H9 (cell line): ENCODE measurements at regions not wholly inside any gene's neighbourhood (a gene's known extent, or its start where the extent isn't known, plus 50 kb on each side); places are given as distances from the start of the nearest gene placed in this dataset.

Experiments
- DNase-seq: peaks from one replicate; pipeline ENCODE4 v3.0.0-alpha.2; 2017
- H2AFZ ChIP-seq: one replicate; pipeline ENCODE4 v1.6.1; 2013; ENCODE audit warnings: mild to moderate bottlenecking, low read length, control low read depth, moderate library complexity
- H2AK5ac ChIP-seq: 2 replicates; pipeline ENCODE4 v1.6.1; 2013; ENCODE audit warnings: low read length, control low read depth, mixed read lengths; ENCODE audit not compliant: insufficient read length
- H2BK120ac ChIP-seq: one replicate; pipeline ENCODE4 v1.6.1; 2013; ENCODE audit warnings: low read depth, mild to moderate bottlenecking, low read length, control low read depth, inconsistent platforms; ENCODE audit not compliant: poor library complexity, severe bottlenecking
- H2BK12ac ChIP-seq: 2 replicates; pipeline ENCODE4 v1.6.1; 2013; ENCODE audit warnings: low read length, control low read depth, mixed read lengths, low read depth; ENCODE audit not compliant: insufficient read length
- H2BK15ac ChIP-seq: 2 replicates; pipeline ENCODE4 v1.6.1; 2013; ENCODE audit warnings: low read depth, low read length, control low read depth
- H2BK20ac ChIP-seq: one replicate; pipeline ENCODE4 v1.6.1; 2013; ENCODE audit warnings: low read depth, mild to moderate bottlenecking, low read length, control low read depth, inconsistent platforms; ENCODE audit not compliant: poor library complexity, severe bottlenecking
- H2BK5ac ChIP-seq: 2 replicates; pipeline ENCODE4 v1.6.1; 2013; ENCODE audit warnings: low read length, control low read depth, mixed read lengths; ENCODE audit not compliant: insufficient read length
- H3K14ac ChIP-seq: 2 replicates; pipeline ENCODE4 v1.6.1; 2013; ENCODE audit warnings: low read length, control low read depth; ENCODE audit not compliant: insufficient read depth
- H3K18ac ChIP-seq: 2 replicates; pipeline ENCODE4 v1.6.1; 2013; ENCODE audit warnings: low read depth, mild to moderate bottlenecking, mixed read lengths, low read length, control low read depth; ENCODE audit not compliant: insufficient read length
- H3K23ac ChIP-seq: 2 replicates; pipeline ENCODE4 v1.6.1; 2013; ENCODE audit warnings: low read length, control low read depth, mixed read lengths, low read depth; ENCODE audit not compliant: insufficient read length
- H3K23me2 ChIP-seq: 2 replicates; pipeline ENCODE4 v1.6.1; 2013; ENCODE audit warnings: low read depth, mild to moderate bottlenecking, mixed read lengths, low read length, control low read depth; ENCODE audit not compliant: insufficient read length, poor library complexity, severe bottlenecking
- H3K27ac ChIP-seq: 2 replicates; pipeline ENCODE4 v1.5.1; 2013; ENCODE audit warnings: low read length, control low read depth, mixed read lengths, low read depth; ENCODE audit not compliant: insufficient read length
- H3K27me3 ChIP-seq: 2 replicates; pipeline ENCODE4 v1.6.1; 2013; ENCODE audit warnings: low read length, control low read depth, inconsistent platforms; ENCODE audit not compliant: insufficient read depth
- H3K4ac ChIP-seq: 2 replicates; pipeline ENCODE4 v1.6.1; 2013; ENCODE audit warnings: low read depth, mild to moderate bottlenecking, control low read depth, inconsistent platforms, low read length, moderate library complexity
- H3K4me1 ChIP-seq: 2 replicates; pipeline ENCODE4 v1.6.1; 2013; ENCODE audit warnings: low read length, control low read depth, inconsistent platforms; ENCODE audit not compliant: insufficient read depth
- H3K4me2 ChIP-seq: 2 replicates; pipeline ENCODE4 v1.6.1; 2013; ENCODE audit warnings: low read length, control low read depth, mixed read lengths; ENCODE audit not compliant: insufficient read length, insufficient read depth
- H3K56ac ChIP-seq: 2 replicates; pipeline ENCODE4 v1.6.1; 2013; ENCODE audit warnings: low read depth, mild to moderate bottlenecking, mixed read lengths, low read length, control low read depth; ENCODE audit not compliant: insufficient read length
- H3K79me1 ChIP-seq: 2 replicates; pipeline ENCODE4 v1.6.1; 2013; ENCODE audit warnings: low read depth, mild to moderate bottlenecking, moderate library complexity, low read length, control low read depth, inconsistent platforms; ENCODE audit not compliant: insufficient read depth, poor library complexity, severe bottlenecking
- H3K79me2 ChIP-seq: 2 replicates; pipeline ENCODE4 v1.6.1; 2013; ENCODE audit warnings: low read length, control low read depth, inconsistent platforms; ENCODE audit not compliant: insufficient read depth
- H3K9ac ChIP-seq: 2 replicates; pipeline ENCODE4 v1.6.1; 2013; ENCODE audit warnings: low read length, control low read depth, mixed read lengths; ENCODE audit not compliant: insufficient read length; ENCODE audit errors: extremely low read depth
- H3K9me3 ChIP-seq: one replicate; pipeline ENCODE4 v1.6.1; 2013; ENCODE audit warnings: low read depth, low read length, inconsistent platforms; ENCODE audit not compliant: control insufficient read depth
- H3T11ph ChIP-seq: one replicate; pipeline ENCODE4 v1.6.1; 2013; ENCODE audit warnings: mild to moderate bottlenecking, low read length, control low read depth, inconsistent platforms
- H4K20me1 ChIP-seq: one replicate; pipeline ENCODE4 v1.6.1; 2013; ENCODE audit not compliant: control insufficient read depth, insufficient read length, insufficient read depth
- H4K5ac ChIP-seq: 2 replicates; pipeline ENCODE4 v1.6.1; 2013; ENCODE audit warnings: low read depth, mild to moderate bottlenecking, mixed read lengths, low read length, control low read depth; ENCODE audit not compliant: insufficient read length
- H4K8ac ChIP-seq: replicated peaks from 2 replicates; pipeline ENCODE4 v1.6.1; 2013; ENCODE audit warnings: low read length, control low read depth, mixed read lengths, low read depth; ENCODE audit not compliant: insufficient read length
- H4K91ac ChIP-seq: 2 replicates; pipeline ENCODE4 v1.6.1; 2013; ENCODE audit warnings: low read depth, mild to moderate bottlenecking, moderate library complexity, mixed read lengths, low read length, control low read depth; ENCODE audit not compliant: insufficient read length
- H3K27ac Mint-ChIP-seq, 3 experiments: 2 replicates in 2 of 3; 3 replicates in 1 of 3; pipeline ENCODE4 v1.8.0; 2020 to 2021; ENCODE audit warnings: mixed read lengths in 3 of 3, mild to moderate bottlenecking in 1 of 3, moderate library complexity in 1 of 3
- H3K27me3 Mint-ChIP-seq: 2 replicates; pipeline ENCODE4 v1.8.0; 2021; ENCODE audit warnings: low read depth, mild to moderate bottlenecking, moderate library complexity, mixed read lengths
- H3K36me3 Mint-ChIP-seq, 3 experiments: 2 replicates in 2 of 3; 3 replicates in 1 of 3; pipeline ENCODE4 v1.8.0; 2020 to 2021; ENCODE audit warnings: low read depth in 3 of 3, mixed read lengths in 3 of 3; ENCODE audit not compliant: insufficient read depth in 1 of 3
- H3K4me1 Mint-ChIP-seq, 2 experiments: 2 replicates each; pipeline ENCODE4 v1.8.0; 2020; ENCODE audit warnings: mixed read lengths in 2 of 2
- H3K4me3 Mint-ChIP-seq, 2 experiments: 2 replicates in 1 of 2; 3 replicates in 1 of 2; pipeline ENCODE4 v1.8.0; 2020 to 2021; ENCODE audit warnings: mild to moderate bottlenecking in 2 of 2, mixed read lengths in 2 of 2, moderate library complexity in 1 of 2
- H3K9me3 Mint-ChIP-seq, 2 experiments: 2 replicates in 1 of 2; 3 replicates in 1 of 2; pipeline ENCODE4 v1.8.0; 2020; ENCODE audit warnings: mild to moderate bottlenecking in 2 of 2, mixed read lengths in 2 of 2, moderate library complexity in 1 of 2
- WGBS: extraction: QIAGEN DNeasy Blood & Tissue Kit; methylation state at CpG from one replicate; pipeline ENCODE4 v1.1.7; 2013; ENCODE audit warnings: missing lambda C conversion rate, low lambda C conversion rate, mixed read lengths; ENCODE audit not compliant: insufficient read length; ENCODE audit errors: extremely low coverage; 5-methylcytosine and 5-hydroxymethylcytosine counted together
- TF ChIP-seq, protein P1 (sequence below): fragments of 200-600 bp; sonication (generic); conservative IDR thresholded peaks from 3 replicates; pipeline ENCODE4 v1.8.0; 2021; ENCODE audit warnings: antibody characterized with exemption, mild to moderate bottlenecking

- no peak overlapping the region for H3K4me2 ChIP-seq
- H3K79me1 ChIP-seq = no peaks in the 10 kb centered on the region
- Mint-ChIP-seq H3K36me3 (peaks cover 4 to 10% (median 9%) of the 10 kb centered on the region in 3 experiments), H3K27me3 (no peaks in the 10 kb centered on the region), H3K4me1 (peaks cover 11 to 27% of the 10 kb centered on the region in 2 experiments), H3K27ac (no peak overlapping the region), H3K4me3 (no peak overlapping the region), H3K9me3 (peaks cover 5 to 11% of the 10 kb centered on the region in 2 experiments)
- H4K5ac ChIP-seq = no peak overlapping the region
- H4K20me1 ChIP-seq = no peaks in the 10 kb centered on the region
- H4K91ac ChIP-seq = no peak overlapping the region
- H4K8ac ChIP-seq = no peak overlapping the region
- no peak overlapping the region for H3K14ac ChIP-seq
- no peak overlapping the region for H2AFZ ChIP-seq
- TF ChIP-seq, protein P1, sequence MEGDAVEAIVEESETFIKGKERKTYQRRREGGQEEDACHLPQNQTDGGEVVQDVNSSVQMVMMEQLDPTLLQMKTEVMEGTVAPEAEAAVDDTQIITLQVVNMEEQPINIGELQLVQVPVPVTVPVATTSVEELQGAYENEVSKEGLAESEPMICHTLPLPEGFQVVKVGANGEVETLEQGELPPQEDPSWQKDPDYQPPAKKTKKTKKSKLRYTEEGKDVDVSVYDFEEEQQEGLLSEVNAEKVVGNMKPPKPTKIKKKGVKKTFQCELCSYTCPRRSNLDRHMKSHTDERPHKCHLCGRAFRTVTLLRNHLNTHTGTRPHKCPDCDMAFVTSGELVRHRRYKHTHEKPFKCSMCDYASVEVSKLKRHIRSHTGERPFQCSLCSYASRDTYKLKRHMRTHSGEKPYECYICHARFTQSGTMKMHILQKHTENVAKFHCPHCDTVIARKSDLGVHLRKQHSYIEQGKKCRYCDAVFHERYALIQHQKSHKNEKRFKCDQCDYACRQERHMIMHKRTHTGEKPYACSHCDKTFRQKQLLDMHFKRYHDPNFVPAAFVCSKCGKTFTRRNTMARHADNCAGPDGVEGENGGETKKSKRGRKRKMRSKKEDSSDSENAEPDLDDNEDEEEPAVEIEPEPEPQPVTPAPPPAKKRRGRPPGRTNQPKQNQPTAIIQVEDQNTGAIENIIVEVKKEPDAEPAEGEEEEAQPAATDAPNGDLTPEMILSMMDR = no peak
- H3K23ac ChIP-seq = no peak overlapping the region
- H3K9me3 ChIP-seq = no peaks in the 10 kb centered on the region
- H3K79me2 ChIP-seq = no peaks in the 10 kb centered on the region
- H2BK120ac ChIP-seq = no peak overlapping the region
- no peak overlapping the region for H3K4ac ChIP-seq
- H3K27me3 ChIP-seq = no peaks in the 10 kb centered on the region
- no CpG with 5 or more reads among the region's 1 CpG for WGBS
- no peak overlapping the region for H3T11ph ChIP-seq
- no peak overlapping the region for H2BK15ac ChIP-seq
- H2BK20ac ChIP-seq = no peak overlapping the region
- peaks cover 2% of the 10 kb centered on the region; the same call in 1 of the 2 replicates for H3K4me1 ChIP-seq
- H3K18ac ChIP-seq = no peak overlapping the region
- no peak for DNase-seq
- H3K23me2 ChIP-seq = no peaks in the 10 kb centered on the region
- no peak overlapping the region for H3K56ac ChIP-seq
- no peak overlapping the region for H2BK5ac ChIP-seq
- no peak overlapping the region for H2BK12ac ChIP-seq
- no peak overlapping the region for H2AK5ac ChIP-seq
- no peak overlapping the region for H3K9ac ChIP-seq
- no peak overlapping the region for H3K27ac ChIP-seq
Measured at GRCh38 chr5:83414601-83415000, 56.9 kb upstream of the VCAN start.
